ENCODE measurements at regions not wholly inside any gene's neighbourhood (a gene's known extent, or its start where the extent isn't known, plus 50 kb on each side); places are given as distances from the start of the nearest gene placed in this dataset.

DNA sequence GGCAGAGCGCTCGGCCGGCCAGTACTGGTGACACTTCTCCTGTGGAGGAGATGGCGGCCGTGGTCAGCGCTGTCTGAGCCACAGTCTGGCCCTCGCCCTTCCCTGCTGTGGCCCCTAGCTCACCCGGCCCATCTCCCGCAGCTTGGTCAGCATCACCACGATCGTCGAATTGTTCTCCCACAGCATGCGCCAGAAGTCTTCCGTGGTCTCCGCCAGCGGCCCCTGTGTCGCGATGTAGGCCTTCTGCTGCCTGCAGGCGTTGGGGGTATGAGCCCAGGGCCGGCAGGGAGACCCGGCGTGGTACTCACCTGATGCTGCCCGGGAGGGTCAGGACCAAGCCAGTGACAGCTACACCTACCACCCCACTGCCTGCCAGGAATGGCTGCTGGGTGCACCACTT is 130.1 kb downstream of the PTPRS start:
- no peak for TF ChIP-seq EZH2 (IDR thresholded peaks at IDR 0.05; ENCODE audit: insufficient read depth, poor library complexity, severe bottlenecking)
- TF ChIP-seq EZH2phosphoT487 (IDR thresholded peaks at IDR 0.05; ENCODE audit: insufficient read depth, low read depth) = no peak
